Muscle of leg (tissue), 3 donors: ENCODE measurements at regions not wholly inside any gene's neighbourhood (a gene's known extent, or its start where the extent isn't known, plus 50 kb on each side); places are given as distances from the start of the nearest gene placed in this dataset.
"Not testable (repeated sequence)": the region's sequence is repeated elsewhere in the genome, so short reads cannot be mapped to it uniquely, and the experiment has no call there.

Experiments
- DNase-seq: peaks from one replicate; pipeline ENCODE4 v3.0.0; 2013
- H3K27ac ChIP-seq: one replicate; pipeline ENCODE4 v1.5.1; 2013; ENCODE audit warnings: mild to moderate bottlenecking, low read length, control low read depth
- H3K27me3 ChIP-seq: one replicate; pipeline ENCODE4 v1.6.1; 2013; ENCODE audit warnings: low read length; ENCODE audit not compliant: control insufficient read depth, insufficient read depth
- H3K36me3 ChIP-seq: one replicate; pipeline ENCODE4 v1.6.1; 2013; ENCODE audit warnings: low read length; ENCODE audit not compliant: control insufficient read depth, insufficient read depth
- H3K4me1 ChIP-seq: one replicate; pipeline ENCODE4 v1.6.1; 2013; ENCODE audit warnings: low read length; ENCODE audit not compliant: control insufficient read depth, insufficient read depth
- H3K4me3 ChIP-seq: one replicate; pipeline ENCODE4 v1.5.1; 2013; ENCODE audit warnings: low read length, control low read depth
- H3K9me3 ChIP-seq: replicated peaks from 2 replicates; pipeline ENCODE4 v1.6.1; 2013; ENCODE audit warnings: low read depth, low read length; ENCODE audit not compliant: control insufficient read depth
- WGBS: methylation state at CpG from one replicate; pipeline ENCODE4 v1.1.5; 2013; ENCODE audit warnings: missing lambda C conversion rate; ENCODE audit not compliant: insufficient coverage; 5-methylcytosine and 5-hydroxymethylcytosine counted together

GRCh38 chr9:135376511-135377265 lies 102.9 kb upstream of the PPP1R26 start:
- Histone ChIP-seq H3K4me1 (peaks cover 9% of the 10 kb centered on the region), H3K27me3 (peaks cover 17% of the 10 kb centered on the region), H3K27ac (no peak overlapping the region), H3K36me3 (no peaks in the 10 kb centered on the region), H3K4me3 (no peak overlapping the region), H3K9me3 (peaks cover 4% of the 10 kb centered on the region)
- WGBS, result 15% methylated on average over 18 of the region's 22 CpGs
- peak; percentile 10 for DNase-seq

GRCh38 chr9:135377431-135377830 lies 102.2 kb upstream of the PPP1R26 start:
- 84% methylated on average over 11 of the region's 12 CpGs for WGBS
- DNase-seq, result no peak
- Histone ChIP-seq H3K36me3 (no peaks in the 10 kb centered on the region), H3K27me3 (peaks cover 17% of the 10 kb centered on the region), H3K4me3 (no peak overlapping the region), H3K9me3 (peaks cover 4% of the 10 kb centered on the region), H3K4me1 (peaks cover 9% of the 10 kb centered on the region), H3K27ac (no peak overlapping the region)

- Histone ChIP-seq H3K4me3 (no peak overlapping the region), H3K27me3 (peaks cover 15% of the 10 kb centered on the region), H3K27ac (no peak overlapping the region), H3K4me1 (peaks cover 9% of the 10 kb centered on the region), H3K9me3 (peaks cover 4% of the 10 kb centered on the region), H3K36me3 (no peaks in the 10 kb centered on the region)
- no peak for DNase-seq
- WGBS, result 90% methylated on average over 8 of the region's 15 CpGs
Observed at GRCh38 chr9:135378751-135379150, 100.8 kb upstream of the PPP1R26 start.

GRCh38 chr9:135379540-135380267 lies 99.9 kb upstream of the PPP1R26 start:
- peaks cover 9% of the 10 kb centered on the region for H3K4me1 ChIP-seq
- H3K36me3 ChIP-seq, result no peaks in the 10 kb centered on the region
- WGBS, result 79% methylated on average over 10 of the region's 11 CpGs
- no peak overlapping the region for H3K4me3 ChIP-seq
- peaks cover 4% of the 10 kb centered on the region for H3K9me3 ChIP-seq
- no peak overlapping the region for H3K27ac ChIP-seq
- peaks cover 17% of the 10 kb centered on the region for H3K27me3 ChIP-seq
- no peak for DNase-seq

GRCh38 chr9:135380311-135380960 lies 99.1 kb upstream of the PPP1R26 start:
- peaks cover 13% of the 10 kb centered on the region for H3K27me3 ChIP-seq
- DNase-seq, result no peak
- no peaks in the 10 kb centered on the region for H3K36me3 ChIP-seq
- 86% methylated on average over 16 of the region's 17 CpGs for WGBS
- H3K4me1 ChIP-seq, result peaks cover 9% of the 10 kb centered on the region
- H3K27ac ChIP-seq, result no peak overlapping the region
- peaks cover 4% of the 10 kb centered on the region for H3K9me3 ChIP-seq
- no peak overlapping the region for H3K4me3 ChIP-seq

GRCh38 chr9:135381762-135382310 lies 97.7 kb upstream of the PPP1R26 start:
- Histone ChIP-seq H3K4me1 (peaks cover 3% of the 10 kb centered on the region), H3K4me3 (no peak overlapping the region), H3K27me3 (peaks cover 6% of the 10 kb centered on the region), H3K27ac (no peak overlapping the region), H3K9me3 (peaks cover 4% of the 10 kb centered on the region), H3K36me3 (no peaks in the 10 kb centered on the region)
- WGBS, result 78% methylated on average over 9 of the region's 11 CpGs
- no peak for DNase-seq

GRCh38 chr9:135384226-135384625 lies 95.4 kb upstream of the PPP1R26 start:
- Histone ChIP-seq H3K9me3 (peaks cover 4% of the 10 kb centered on the region), H3K4me1 (no peaks in the 10 kb centered on the region), H3K27me3 (peaks cover 2% of the 10 kb centered on the region), H3K27ac (no peak overlapping the region), H3K4me3 (no peak overlapping the region), H3K36me3 (no peaks in the 10 kb centered on the region)
- DNase-seq, result no peak
- WGBS, result 75% methylated on average over 11 of the region's 13 CpGs

- not testable (repeated sequence) for H3K27me3 ChIP-seq, DNase-seq, H3K27ac ChIP-seq, H3K4me1 ChIP-seq, H3K36me3 ChIP-seq, H3K9me3 ChIP-seq, H3K4me3 ChIP-seq
- 72% methylated on average over 5 of the region's 7 CpGs for WGBS
Observed at GRCh38 chr9:135384815-135385405, 94.7 kb upstream of the PPP1R26 start.

- H3K27me3 ChIP-seq, result peaks cover 2% of the 10 kb centered on the region
- no peak overlapping the region for H3K27ac ChIP-seq
- no peak for DNase-seq
- H3K4me1 ChIP-seq, result no peaks in the 10 kb centered on the region
- no peaks in the 10 kb centered on the region for H3K9me3 ChIP-seq
- no peaks in the 10 kb centered on the region for H3K36me3 ChIP-seq
- 35% methylated on average over 3 of the region's 7 CpGs for WGBS
- H3K4me3 ChIP-seq, result no peak overlapping the region
Observed at GRCh38 chr9:135385793-135386192, 93.8 kb upstream of the PPP1R26 start.

GRCh38 chr9:135387976-135388375 lies 91.6 kb upstream of the PPP1R26 start:
- WGBS, result 82% methylated on average over 4 of the region's 8 CpGs
- peaks cover 2% of the 10 kb centered on the region for H3K27me3 ChIP-seq

More at GRCh38 chr9:135387976-135388375, 91.6 kb upstream of the PPP1R26 start:
- DNase-seq, result no peak
- H3K9me3 ChIP-seq, result no peaks in the 10 kb centered on the region
- H3K36me3 ChIP-seq, result no peaks in the 10 kb centered on the region
- H3K27ac ChIP-seq, result no peak overlapping the region
- H3K4me1 ChIP-seq, result no peaks in the 10 kb centered on the region
- no peak overlapping the region for H3K4me3 ChIP-seq
